ENCODE measurements at regions not wholly inside any gene's neighbourhood (a gene's known extent, or its start where the extent isn't known, plus 50 kb on each side); places are given as distances from the start of the nearest gene placed in this dataset.

DNA sequence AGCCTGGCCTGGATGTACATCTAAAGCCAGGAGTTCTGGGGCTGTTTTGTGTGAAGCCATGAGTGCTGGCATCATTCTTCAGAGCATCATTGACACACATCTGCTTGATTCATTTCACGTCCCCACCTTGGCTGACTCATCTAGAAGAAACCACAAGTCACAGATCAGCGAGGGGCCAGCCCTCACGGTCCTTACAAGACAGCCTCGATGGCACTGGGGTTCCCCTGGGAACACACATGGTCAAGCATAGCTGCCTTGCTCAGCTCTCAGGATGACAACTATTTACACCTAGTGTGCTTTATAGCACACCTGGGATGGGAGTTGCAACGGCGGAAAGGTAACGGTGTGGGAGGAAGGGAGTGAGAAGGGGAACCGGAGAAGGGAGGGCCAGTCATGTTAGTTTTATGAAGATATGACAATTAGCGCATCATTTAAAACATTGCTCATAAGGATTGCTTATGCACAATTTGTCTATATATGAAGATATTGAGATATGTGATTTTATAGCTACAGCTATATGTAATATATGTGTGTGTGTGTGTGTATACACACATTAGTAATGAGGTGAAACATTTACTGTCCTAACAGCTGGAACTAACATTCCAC lies 227.1 kb downstream of the RPLP1 start:
- TF ChIP-seq CTCF (conservative IDR thresholded peaks at IDR 0.05; ENCODE audit: low read depth, low read length) (no peak), RAD21 (IDR thresholded peaks at IDR 0.05; ENCODE audit: low read length) (no peak), POLR2A (IDR thresholded peaks at IDR 0.05; ENCODE audit: low read depth, low read length) (no peak), FOS (IDR thresholded peaks at IDR 0.05; ENCODE audit: low read depth, low read length) (no peak), RFX5 (IDR thresholded peaks at IDR 0.05; ENCODE audit: low read depth, low read length) (no peak), BHLHE40 (IDR thresholded peaks at IDR 0.05; ENCODE audit: low read depth, low read length) (no peak), ELK1 (IDR thresholded peaks at IDR 0.05; ENCODE audit: borderline replicate concordance, low read depth, low read length) (no peak), SMC3 (IDR thresholded peaks at IDR 0.05; ENCODE audit: low read depth, low read length) (no peak), MXI1 (IDR thresholded peaks at IDR 0.05; ENCODE audit: borderline replicate concordance, low read depth, low read length) (no peak)
- TF ChIP-seq, protein P1, sequence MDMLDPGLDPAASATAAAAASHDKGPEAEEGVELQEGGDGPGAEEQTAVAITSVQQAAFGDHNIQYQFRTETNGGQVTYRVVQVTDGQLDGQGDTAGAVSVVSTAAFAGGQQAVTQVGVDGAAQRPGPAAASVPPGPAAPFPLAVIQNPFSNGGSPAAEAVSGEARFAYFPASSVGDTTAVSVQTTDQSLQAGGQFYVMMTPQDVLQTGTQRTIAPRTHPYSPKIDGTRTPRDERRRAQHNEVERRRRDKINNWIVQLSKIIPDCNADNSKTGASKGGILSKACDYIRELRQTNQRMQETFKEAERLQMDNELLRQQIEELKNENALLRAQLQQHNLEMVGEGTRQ (IDR thresholded peaks at IDR 0.05; ENCODE audit: low read depth, low read length): no peak
